ENCODE measurements at regions not wholly inside any gene's neighbourhood (a gene's known extent, or its start where the extent isn't known, plus 50 kb on each side); places are given as distances from the start of the nearest gene placed in this dataset.

DNA sequence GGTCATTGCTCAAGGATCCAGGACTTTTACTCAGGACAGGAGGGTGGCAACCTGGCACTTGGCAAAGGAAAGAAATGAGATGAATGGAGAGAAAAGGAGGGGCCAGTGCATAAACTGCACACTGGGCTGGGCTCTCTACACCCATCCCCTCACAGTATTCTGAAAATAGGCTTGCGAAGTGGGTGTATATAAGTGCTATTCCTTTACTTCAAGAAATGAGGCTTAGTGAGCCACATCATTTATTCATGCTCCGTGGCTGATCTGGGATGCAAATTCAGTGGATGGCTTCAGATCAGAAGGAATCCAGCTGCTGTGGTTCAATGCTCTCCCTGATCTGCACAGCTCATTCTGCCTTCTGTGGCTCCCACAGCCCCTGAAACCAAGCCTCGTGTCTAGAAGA, 297.7 kb downstream of the UQCRFS1 start:
- no peak overlapping the region for H3K4me3 ChIP-seq (replicated peaks in 1 of 3; ENCODE audit: insufficient read depth in 1 of 3, low read depth in 1 of 3, low read length in 3 of 3)
- ChIA-PET POLR2A (no interaction called here), CTCF (no interaction called here)
- dilution Hi-C loops (cut with MboI; ENCODE audit: extremely low pct_ligation_motif_present, low sequenced_read_pairs) = no loop called here
- no peak overlapping the region for H3K27ac ChIP-seq (ENCODE audit: insufficient read depth, low read depth, low read length)
- no peaks in the 10 kb centered on the region for H3K4me1 ChIP-seq (ENCODE audit: control insufficient read depth, extremely low read depth, insufficient read depth, low read length)
- intact Hi-C loops (cut with micrococcal nuclease) = no loop called here
- no peaks in the 10 kb centered on the region for H4K20me1 ChIP-seq (replicated peaks; ENCODE audit: control insufficient read depth, extremely low read depth, insufficient read depth, low read length)
- H3K9me1 ChIP-seq (replicated peaks; ENCODE audit: control insufficient read depth, extremely low read depth, insufficient read depth, low read length) = no peaks in the 10 kb centered on the region
- H3K79me2 ChIP-seq (ENCODE audit: control insufficient read depth, insufficient read depth, low read length) = no peaks in the 10 kb centered on the region
- no peaks in the 10 kb centered on the region for H3K36me3 ChIP-seq (ENCODE audit: control insufficient read depth in 2 of 2, extremely low read depth in 1 of 2, insufficient read depth in 2 of 2, low read length in 2 of 2)
- H3K27me3 ChIP-seq (ENCODE audit: control insufficient read depth in 2 of 2, insufficient read depth in 2 of 2, low read length in 2 of 2) = no peaks in the 10 kb centered on the region
- DNase-seq (ENCODE audit: low read depth, low spot score) (no peak), FAIRE-seq (no peak)
- H2AFZ ChIP-seq (ENCODE audit: low read depth, low read length) = no peak overlapping the region
- no peak overlapping the region for H3K4me2 ChIP-seq (ENCODE audit: insufficient read depth, low read length)
- no TSS peak for BruUV-seq (replicated peaks)
- H3K9me3 ChIP-seq (replicated peaks; ENCODE audit: control insufficient read depth, insufficient read depth, low read length) = peaks cover 1% of the 10 kb centered on the region
- TF ChIP-seq FOS (IDR thresholded peaks at IDR 0.05; ENCODE audit: borderline replicate concordance, insufficient read depth, low read length) = no peak
- TF ChIP-seq, protein P1, sequence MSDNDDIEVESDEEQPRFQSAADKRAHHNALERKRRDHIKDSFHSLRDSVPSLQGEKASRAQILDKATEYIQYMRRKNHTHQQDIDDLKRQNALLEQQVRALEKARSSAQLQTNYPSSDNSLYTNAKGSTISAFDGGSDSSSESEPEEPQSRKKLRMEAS (IDR thresholded peaks at IDR 0.05; ENCODE audit: insufficient read depth, insufficient read length) = no peak
- TF ChIP-seq GATA2 (IDR thresholded peaks at IDR 0.05; ENCODE audit: insufficient read depth, insufficient read length, low read depth, low read length) = no peak
- no peak for TF ChIP-seq JUN (IDR thresholded peaks at IDR 0.05; ENCODE audit: borderline replicate concordance, insufficient read depth, insufficient read length, low read depth)
- no peak for TF ChIP-seq POLR2AphosphoS5 (IDR thresholded peaks at IDR 0.05; ENCODE audit: insufficient read depth, low read depth, low read length)
- no peak for TF ChIP-seq POLR2A (IDR thresholded peaks at IDR 0.05; ENCODE audit: low read depth, low read length)
- TF ChIP-seq MYC (IDR thresholded peaks at IDR 0.05; ENCODE audit: low read depth, low read length) = no peak
- no peak overlapping the region for H3K9ac ChIP-seq (replicated peaks; ENCODE audit: extremely low read depth, insufficient read depth, low read length)

DNA sequence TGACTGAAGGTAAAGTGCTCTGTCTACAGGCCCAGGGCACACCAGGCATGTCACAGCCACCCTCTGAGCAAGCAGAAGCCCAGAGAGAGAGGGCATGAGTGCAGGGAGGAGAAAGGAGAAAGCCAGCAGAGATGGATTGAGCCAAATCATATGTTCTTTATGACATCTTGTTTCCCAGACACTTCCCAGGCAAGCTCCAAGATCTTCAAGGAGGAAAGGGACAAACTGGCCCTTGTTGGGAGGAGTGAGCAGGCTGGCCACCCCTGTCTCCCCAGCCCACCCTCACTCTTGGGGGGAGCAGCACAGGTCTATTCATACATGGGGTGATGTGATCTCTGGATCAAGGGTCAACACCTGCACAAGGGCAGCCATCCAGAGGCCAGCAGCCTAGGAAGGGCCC, 298.8 kb downstream of the UQCRFS1 start:
- no peaks in the 10 kb centered on the region for H3K79me2 ChIP-seq (ENCODE audit: control insufficient read depth, insufficient read depth, low read length)
- no peak overlapping the region for H3K4me2 ChIP-seq (ENCODE audit: insufficient read depth, low read length)
- dilution Hi-C loops (cut with MboI; ENCODE audit: extremely low pct_ligation_motif_present, low sequenced_read_pairs) (no loop called here), intact Hi-C loops (cut with micrococcal nuclease) (no loop called here)
- no peak overlapping the region for H3K27ac ChIP-seq (ENCODE audit: insufficient read depth, low read depth, low read length)
- H3K4me3 ChIP-seq (replicated peaks in 1 of 3; ENCODE audit: insufficient read depth in 1 of 3, low read depth in 1 of 3, low read length in 3 of 3) = no peak overlapping the region
- DNase-seq (ENCODE audit: low read depth, low spot score) (no peak), FAIRE-seq (no peak)
- no peaks in the 10 kb centered on the region for H3K27me3 ChIP-seq (ENCODE audit: control insufficient read depth in 2 of 2, insufficient read depth in 2 of 2, low read length in 2 of 2)
- H3K36me3 ChIP-seq (ENCODE audit: control insufficient read depth in 2 of 2, extremely low read depth in 1 of 2, insufficient read depth in 2 of 2, low read length in 2 of 2) = no peaks in the 10 kb centered on the region
- H3K9me1 ChIP-seq (replicated peaks; ENCODE audit: control insufficient read depth, extremely low read depth, insufficient read depth, low read length) = no peaks in the 10 kb centered on the region
- CTCF ChIA-PET = no interaction called here
- POLR2A ChIA-PET = no interaction called here
- no peak overlapping the region for H2AFZ ChIP-seq (ENCODE audit: low read depth, low read length)
- H3K9me3 ChIP-seq (replicated peaks; ENCODE audit: control insufficient read depth, insufficient read depth, low read length) = peaks cover 1% of the 10 kb centered on the region
- no peak overlapping the region for H3K9ac ChIP-seq (replicated peaks; ENCODE audit: extremely low read depth, insufficient read depth, low read length)
- no peaks in the 10 kb centered on the region for H4K20me1 ChIP-seq (replicated peaks; ENCODE audit: control insufficient read depth, extremely low read depth, insufficient read depth, low read length)
- TF ChIP-seq, protein P1 (IDR thresholded peaks at IDR 0.05; ENCODE audit: insufficient read depth, insufficient read length) = no peak
- TF ChIP-seq EZH2 (IDR thresholded peaks at IDR 0.05; ENCODE audit: borderline replicate concordance, low read depth, low read length, severe bottlenecking) = no peak
- TF ChIP-seq, protein P2, sequence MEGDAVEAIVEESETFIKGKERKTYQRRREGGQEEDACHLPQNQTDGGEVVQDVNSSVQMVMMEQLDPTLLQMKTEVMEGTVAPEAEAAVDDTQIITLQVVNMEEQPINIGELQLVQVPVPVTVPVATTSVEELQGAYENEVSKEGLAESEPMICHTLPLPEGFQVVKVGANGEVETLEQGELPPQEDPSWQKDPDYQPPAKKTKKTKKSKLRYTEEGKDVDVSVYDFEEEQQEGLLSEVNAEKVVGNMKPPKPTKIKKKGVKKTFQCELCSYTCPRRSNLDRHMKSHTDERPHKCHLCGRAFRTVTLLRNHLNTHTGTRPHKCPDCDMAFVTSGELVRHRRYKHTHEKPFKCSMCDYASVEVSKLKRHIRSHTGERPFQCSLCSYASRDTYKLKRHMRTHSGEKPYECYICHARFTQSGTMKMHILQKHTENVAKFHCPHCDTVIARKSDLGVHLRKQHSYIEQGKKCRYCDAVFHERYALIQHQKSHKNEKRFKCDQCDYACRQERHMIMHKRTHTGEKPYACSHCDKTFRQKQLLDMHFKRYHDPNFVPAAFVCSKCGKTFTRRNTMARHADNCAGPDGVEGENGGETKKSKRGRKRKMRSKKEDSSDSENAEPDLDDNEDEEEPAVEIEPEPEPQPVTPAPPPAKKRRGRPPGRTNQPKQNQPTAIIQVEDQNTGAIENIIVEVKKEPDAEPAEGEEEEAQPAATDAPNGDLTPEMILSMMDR (IDR thresholded peaks at IDR 0.05; ENCODE audit: extremely low read depth in 1 of 2, insufficient read depth in 1 of 2, low read depth in 1 of 2, low read length in 2 of 2) = no peak
- no peak for TF ChIP-seq FOS (IDR thresholded peaks at IDR 0.05; ENCODE audit: borderline replicate concordance, insufficient read depth, low read length)
- TF ChIP-seq GATA2 (IDR thresholded peaks at IDR 0.05; ENCODE audit: insufficient read depth, insufficient read length, low read depth, low read length) = no peak
- TF ChIP-seq POLR2A (IDR thresholded peaks at IDR 0.05; ENCODE audit: low read depth, low read length) = no peak
- TF ChIP-seq JUN (IDR thresholded peaks at IDR 0.05; ENCODE audit: borderline replicate concordance, insufficient read depth, insufficient read length, low read depth) = no peak
- no peak for TF ChIP-seq POLR2AphosphoS5 (IDR thresholded peaks at IDR 0.05; ENCODE audit: insufficient read depth, low read depth, low read length)
- no peak for TF ChIP-seq MYC (IDR thresholded peaks at IDR 0.05; ENCODE audit: low read depth, low read length)
- BruUV-seq (replicated peaks) = no TSS peak
- H3K4me1 ChIP-seq (ENCODE audit: control insufficient read depth, extremely low read depth, insufficient read depth, low read length) = no peaks in the 10 kb centered on the region

All from endothelial cell of umbilical vein (primary cell).